ENCODE measurements at regions not wholly inside any gene's neighbourhood (a gene's known extent, or its start where the extent isn't known, plus 50 kb on each side); places are given as distances from the start of the nearest gene placed in this dataset.

DNA sequence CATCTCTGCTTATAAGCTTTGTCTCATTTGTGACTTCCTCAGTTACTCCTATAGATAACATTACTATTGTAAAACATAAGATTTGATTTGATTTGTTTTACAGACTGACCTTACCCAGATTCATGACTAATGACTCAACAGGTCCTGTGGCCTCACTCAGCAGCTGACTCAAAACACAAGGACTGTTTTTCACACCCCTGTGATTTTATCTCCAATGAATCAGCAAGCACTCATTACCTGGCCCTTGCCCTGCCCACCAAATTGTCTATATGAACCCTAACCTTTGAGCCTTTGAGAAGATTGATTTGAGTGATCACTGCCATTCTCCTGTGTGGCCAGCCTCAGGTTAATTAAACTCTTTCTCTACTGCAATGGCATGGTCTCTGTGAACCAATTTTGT lies 1064.6 kb upstream of the LRRTM3 start:
- TF ChIP-seq, protein P1, sequence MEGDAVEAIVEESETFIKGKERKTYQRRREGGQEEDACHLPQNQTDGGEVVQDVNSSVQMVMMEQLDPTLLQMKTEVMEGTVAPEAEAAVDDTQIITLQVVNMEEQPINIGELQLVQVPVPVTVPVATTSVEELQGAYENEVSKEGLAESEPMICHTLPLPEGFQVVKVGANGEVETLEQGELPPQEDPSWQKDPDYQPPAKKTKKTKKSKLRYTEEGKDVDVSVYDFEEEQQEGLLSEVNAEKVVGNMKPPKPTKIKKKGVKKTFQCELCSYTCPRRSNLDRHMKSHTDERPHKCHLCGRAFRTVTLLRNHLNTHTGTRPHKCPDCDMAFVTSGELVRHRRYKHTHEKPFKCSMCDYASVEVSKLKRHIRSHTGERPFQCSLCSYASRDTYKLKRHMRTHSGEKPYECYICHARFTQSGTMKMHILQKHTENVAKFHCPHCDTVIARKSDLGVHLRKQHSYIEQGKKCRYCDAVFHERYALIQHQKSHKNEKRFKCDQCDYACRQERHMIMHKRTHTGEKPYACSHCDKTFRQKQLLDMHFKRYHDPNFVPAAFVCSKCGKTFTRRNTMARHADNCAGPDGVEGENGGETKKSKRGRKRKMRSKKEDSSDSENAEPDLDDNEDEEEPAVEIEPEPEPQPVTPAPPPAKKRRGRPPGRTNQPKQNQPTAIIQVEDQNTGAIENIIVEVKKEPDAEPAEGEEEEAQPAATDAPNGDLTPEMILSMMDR (CRISPR knock-in tag; IDR thresholded peaks at IDR 0.05), result no peak
- no peak for TF ChIP-seq CC2D1A (CRISPR knock-in tag; IDR thresholded peaks at IDR 0.05)
- no peak for TF ChIP-seq NPAS2 (CRISPR knock-in tag; IDR thresholded peaks at IDR 0.05; ENCODE audit: borderline replicate concordance)
- no peak for TF ChIP-seq JUN (CRISPR knock-in tag; IDR thresholded peaks at IDR 0.05)

Data from HepG2 (cell line).